IPS-18a (cell line): ENCODE measurements at regions not wholly inside any gene's neighbourhood (a gene's known extent, or its start where the extent isn't known, plus 50 kb on each side); places are given as distances from the start of the nearest gene placed in this dataset.

Experiments used
- H3K27ac ChIP-seq: one replicate; pipeline ENCODE4 v1.5.1; 2013; ENCODE audit warnings: low read length
- H3K27me3 ChIP-seq: one replicate; pipeline ENCODE4 v1.6.1; 2013; ENCODE audit warnings: mild to moderate bottlenecking, low read length; ENCODE audit not compliant: control insufficient read depth, insufficient read depth
- H3K36me3 ChIP-seq: one replicate; pipeline ENCODE4 v1.6.1; 2013; ENCODE audit warnings: low read depth, low read length; ENCODE audit not compliant: control insufficient read depth
- H3K4me1 ChIP-seq: one replicate; pipeline ENCODE4 v1.6.1; 2013; ENCODE audit warnings: low read depth, low read length; ENCODE audit not compliant: control insufficient read depth
- H3K4me3 ChIP-seq: one replicate; pipeline ENCODE4 v1.5.1; 2013; ENCODE audit warnings: low read length
- H3K9ac ChIP-seq: one replicate; pipeline ENCODE4 v1.6.1; 2013; ENCODE audit warnings: mild to moderate bottlenecking, low read length, moderate library complexity
- H3K9me3 ChIP-seq: one replicate; pipeline ENCODE4 v1.6.1; 2013; ENCODE audit warnings: low read depth, low read length; ENCODE audit not compliant: control insufficient read depth

DNA sequence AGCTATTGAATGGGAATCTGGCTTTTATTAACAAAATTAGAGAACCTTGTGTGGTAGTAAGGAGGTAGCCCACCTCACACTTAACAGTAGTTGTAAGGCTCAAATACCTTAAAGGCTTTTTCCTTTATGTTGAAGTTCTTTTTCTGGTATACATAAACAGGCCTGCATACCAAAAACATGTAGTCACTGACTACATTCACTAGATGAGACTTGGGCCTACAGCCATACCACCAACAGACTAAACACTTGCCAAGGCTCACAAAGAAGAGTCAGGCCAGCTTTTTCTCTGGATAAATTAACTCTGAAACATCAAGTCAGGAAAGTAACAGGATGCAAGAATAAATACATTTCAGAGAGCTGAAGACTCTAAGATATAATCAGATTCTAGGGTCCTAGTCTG is 78.6 kb upstream of the MPDZ start:
- no peaks in the 10 kb centered on the region for H3K27me3 ChIP-seq
- no peaks in the 10 kb centered on the region for H3K4me1 ChIP-seq
- no peak overlapping the region for H3K27ac ChIP-seq

DNA sequence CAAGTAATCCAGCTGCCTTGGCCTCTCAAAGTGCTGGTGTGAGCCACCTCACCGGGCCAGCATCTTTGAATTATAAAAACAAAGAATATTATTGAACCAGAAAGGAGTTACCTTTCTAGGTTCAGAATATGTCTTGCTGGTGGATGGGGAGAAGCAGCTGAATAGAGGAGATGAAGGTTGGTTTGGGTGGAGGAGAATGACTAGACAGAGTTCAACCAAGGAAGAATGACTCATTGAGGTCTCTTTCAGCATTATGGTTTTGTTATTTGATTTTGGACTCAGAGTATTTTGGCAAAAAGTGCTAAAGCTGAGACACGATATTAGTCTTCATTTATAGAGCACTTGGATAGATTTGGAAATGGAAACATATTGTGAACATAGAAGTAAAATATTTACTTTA is 75.2 kb upstream of the MPDZ start:
- Histone ChIP-seq H3K36me3 (no peaks in the 10 kb centered on the region), H3K9ac (no peak overlapping the region), H3K27ac (no peak overlapping the region), H3K4me1 (no peaks in the 10 kb centered on the region), H3K27me3 (no peaks in the 10 kb centered on the region), H3K9me3 (no peaks in the 10 kb centered on the region), H3K4me3 (no peak overlapping the region)

More for the DNA sequence above, 78.6 kb upstream of the MPDZ start:
- Histone ChIP-seq H3K9ac (no peak overlapping the region), H3K4me3 (no peak overlapping the region), H3K36me3 (no peaks in the 10 kb centered on the region), H3K9me3 (no peaks in the 10 kb centered on the region)

DNA sequence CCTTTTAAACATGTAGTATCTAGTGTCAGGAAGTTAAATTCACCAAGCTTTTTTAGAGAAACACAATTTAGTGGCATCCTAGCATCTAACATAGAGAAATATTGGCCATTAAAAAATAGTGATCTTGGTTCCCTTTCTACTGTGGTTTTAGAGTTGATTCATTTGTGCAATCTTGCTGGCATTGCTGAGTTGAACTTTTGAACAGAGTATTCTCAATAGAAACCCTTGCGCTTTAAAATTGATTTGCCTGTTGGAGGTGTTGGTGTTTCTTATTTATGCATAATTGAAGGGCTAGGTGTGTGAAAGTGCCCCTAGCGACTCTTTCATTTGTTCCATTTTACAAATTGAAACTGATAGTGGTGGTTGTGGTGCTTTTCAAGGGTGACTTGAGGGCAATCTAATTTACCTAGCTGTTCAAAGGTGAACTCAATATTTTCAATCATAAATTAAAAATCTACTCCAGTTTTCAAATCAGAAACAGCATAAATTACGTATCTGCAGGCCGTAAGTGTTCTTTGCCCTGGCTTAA is 73.0 kb upstream of the MPDZ start:
- Histone ChIP-seq H3K9ac (no peak overlapping the region), H3K27me3 (no peaks in the 10 kb centered on the region), H3K27ac (no peak overlapping the region), H3K4me1 (no peaks in the 10 kb centered on the region), H3K9me3 (no peaks in the 10 kb centered on the region), H3K4me3 (no peak overlapping the region), H3K36me3 (no peaks in the 10 kb centered on the region)

DNA sequence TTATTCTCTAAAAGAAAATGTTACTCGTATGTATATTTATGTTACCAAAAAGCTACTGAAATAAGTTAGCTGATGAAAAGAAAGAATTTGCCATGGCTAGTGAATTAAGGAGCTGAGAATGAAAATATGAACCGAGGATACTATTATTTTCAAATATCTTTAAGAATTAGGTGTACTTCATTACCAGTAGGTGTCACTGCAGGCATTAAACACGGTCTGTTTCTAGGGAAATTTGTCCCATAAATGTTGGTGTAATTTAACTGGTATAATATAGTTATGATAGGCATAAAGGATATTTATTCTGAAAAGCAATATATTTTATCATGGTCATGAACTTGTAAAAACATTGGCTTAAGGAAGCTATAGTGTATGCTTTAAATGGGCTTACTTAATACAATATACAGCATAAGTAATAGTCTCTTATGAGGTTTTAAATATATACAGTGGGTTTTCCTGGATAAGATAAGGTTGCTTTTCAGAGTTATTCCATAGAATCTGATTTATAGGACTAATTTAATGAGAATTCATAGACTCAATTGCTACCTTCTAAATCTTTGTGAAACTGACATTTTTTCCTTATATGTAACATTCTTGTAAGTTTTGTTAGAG is 72.4 kb upstream of the MPDZ start:
- H3K9ac ChIP-seq: no peak overlapping the region
- H3K27ac ChIP-seq: no peak overlapping the region
- no peaks in the 10 kb centered on the region for H3K27me3 ChIP-seq
- no peaks in the 10 kb centered on the region for H3K4me1 ChIP-seq
- no peaks in the 10 kb centered on the region for H3K9me3 ChIP-seq
- no peaks in the 10 kb centered on the region for H3K36me3 ChIP-seq
- no peak overlapping the region for H3K4me3 ChIP-seq

DNA sequence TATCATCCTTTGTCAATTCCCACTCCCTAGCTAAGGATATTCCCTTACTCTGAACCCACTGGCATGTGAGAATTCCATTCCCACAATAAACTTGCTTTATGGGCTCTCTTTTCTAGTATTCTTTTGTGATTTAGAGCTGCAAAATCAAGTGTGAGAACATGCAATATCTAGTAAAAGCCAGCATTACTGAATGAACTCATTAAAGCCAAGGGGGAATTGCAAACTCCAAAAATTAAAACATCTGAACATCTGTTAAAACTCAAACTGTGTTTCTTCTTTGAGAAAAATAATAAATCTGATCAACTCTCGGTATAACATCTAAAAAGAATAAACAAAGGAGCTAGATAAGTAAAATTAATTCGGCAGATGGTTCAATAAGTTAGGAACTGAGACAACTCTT is 53.1 kb upstream of the MPDZ start:
- Histone ChIP-seq H3K4me1 (no peaks in the 10 kb centered on the region), H3K4me3 (no peak overlapping the region), H3K27me3 (no peaks in the 10 kb centered on the region), H3K9ac (no peak overlapping the region), H3K9me3 (no peaks in the 10 kb centered on the region), H3K27ac (no peak overlapping the region), H3K36me3 (no peaks in the 10 kb centered on the region)

DNA sequence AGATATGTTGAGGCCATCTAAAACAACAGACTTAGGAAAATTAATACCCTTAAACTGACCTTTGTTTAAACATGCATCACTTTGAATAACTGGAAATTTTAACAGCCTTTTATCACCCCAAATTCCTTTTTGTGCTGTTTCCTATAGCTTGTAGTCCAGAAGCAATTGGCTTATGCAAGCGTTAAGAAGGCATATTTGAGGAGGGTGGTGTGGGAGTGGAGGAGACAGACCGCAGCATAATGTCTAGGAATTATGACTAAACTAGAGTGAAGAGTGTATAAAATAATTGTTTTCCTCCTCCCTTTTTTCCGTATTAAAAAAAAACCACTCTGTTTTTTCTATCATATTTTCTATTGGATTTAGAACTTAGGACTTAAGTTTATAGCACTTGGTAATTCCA is 51.8 kb upstream of the MPDZ start:
- no peaks in the 10 kb centered on the region for H3K36me3 ChIP-seq
- H3K27me3 ChIP-seq: no peaks in the 10 kb centered on the region
- no peaks in the 10 kb centered on the region for H3K9me3 ChIP-seq
- H3K4me1 ChIP-seq: no peaks in the 10 kb centered on the region
- no peak overlapping the region for H3K9ac ChIP-seq
- H3K4me3 ChIP-seq: no peak overlapping the region
- H3K27ac ChIP-seq: no peak overlapping the region

DNA sequence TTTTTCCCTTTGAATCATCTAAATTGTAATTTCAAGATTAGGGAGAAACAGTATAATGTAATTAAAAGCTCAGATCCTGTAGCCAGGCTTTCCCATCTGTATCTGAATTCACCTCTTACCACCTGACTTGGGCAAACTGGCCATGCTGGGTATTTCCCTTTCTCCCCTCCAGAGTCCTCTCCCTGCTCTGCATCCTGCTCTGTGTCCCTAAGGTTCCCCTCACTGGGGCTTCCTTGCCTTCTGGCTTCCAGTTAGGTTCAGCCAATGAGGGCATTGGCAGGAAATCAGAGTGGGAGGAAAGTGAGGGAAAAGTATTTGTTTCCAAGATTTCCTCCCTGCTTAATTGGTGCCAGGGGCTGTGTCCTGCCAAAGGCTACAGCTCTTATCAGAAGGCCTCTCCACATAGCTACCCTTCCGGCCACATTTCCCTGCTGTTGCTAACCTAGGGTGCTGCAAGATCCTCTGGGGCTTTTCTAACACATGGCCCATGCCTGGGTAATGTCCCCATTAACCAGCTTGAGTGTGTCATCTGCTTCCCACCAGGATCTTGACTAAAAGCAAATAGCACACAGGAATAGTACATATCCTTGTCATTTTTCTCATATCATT is 51.0 kb upstream of the MPDZ start:
- no peak overlapping the region for H3K27ac ChIP-seq
- H3K4me3 ChIP-seq: no peak overlapping the region
- no peak overlapping the region for H3K9ac ChIP-seq
- H3K9me3 ChIP-seq: no peaks in the 10 kb centered on the region
- no peaks in the 10 kb centered on the region for H3K27me3 ChIP-seq
- H3K36me3 ChIP-seq: no peaks in the 10 kb centered on the region
- no peaks in the 10 kb centered on the region for H3K4me1 ChIP-seq
